HTR-8/SVneo (cell line): ENCODE measurements at regions not wholly inside any gene's neighbourhood (a gene's known extent, or its start where the extent isn't known, plus 50 kb on each side); places are given as distances from the start of the nearest gene placed in this dataset.
"Not testable (repeated sequence)": the region's sequence is repeated elsewhere in the genome, so short reads cannot be mapped to it uniquely, and the experiment has no call there.

ENCODE experiments used
- DNase-seq: peaks from one replicate; pipeline ENCODE4 v3.0.0; 2011; ENCODE audit warnings: low spot score, mixed read lengths; ENCODE audit not compliant: insufficient read length
- FAIRE-seq: peaks from 2 replicates; lab custom pipeline; 2011; peaks lifted over from hg19 to GRCh38; lab: Jason Lieb, UNC

DNA sequence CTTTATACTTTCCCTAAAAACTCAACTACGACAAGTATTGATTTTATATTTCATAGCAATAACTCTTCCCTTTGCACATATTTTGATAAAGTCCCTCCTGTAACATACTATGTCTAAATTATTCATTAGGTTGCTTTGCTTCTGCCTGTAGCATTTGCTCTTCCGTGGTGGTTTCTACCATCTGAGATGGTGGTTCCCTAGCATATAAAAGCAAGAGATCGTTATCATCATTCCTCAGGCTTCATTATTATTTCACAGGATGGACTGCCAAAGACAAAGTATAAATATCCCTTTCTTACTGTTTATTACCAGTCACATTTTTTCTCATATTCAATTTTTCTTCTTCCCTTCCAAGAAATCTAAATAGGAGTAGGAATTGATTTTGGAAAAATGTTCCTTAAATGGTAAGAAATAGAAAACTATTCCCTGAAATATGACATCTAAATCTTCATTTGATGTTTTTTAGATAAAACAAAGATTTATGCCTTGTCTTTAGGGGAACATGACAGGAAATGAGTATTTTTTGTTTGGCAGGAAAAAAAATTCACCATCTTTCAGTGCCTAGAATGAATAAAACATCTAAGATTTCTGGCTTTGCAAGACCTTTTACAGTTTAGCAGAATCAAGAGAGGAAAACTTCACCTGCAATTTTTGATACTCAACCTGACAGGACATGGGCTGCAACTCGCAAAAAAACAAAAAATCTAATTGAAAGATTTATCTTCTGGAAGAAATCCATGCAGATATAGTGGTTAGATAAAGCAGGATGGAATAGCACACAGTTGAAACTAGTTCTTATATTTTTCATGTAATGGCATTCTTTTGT lies 340.0 kb downstream of the SPRY2 start:
- DNase-seq: no peak

GRCh38 chr13:79999601-80000000 lies 341.3 kb downstream of the SPRY2 start:
- DNase-seq: no peak

More for the DNA sequence above, 340.0 kb downstream of the SPRY2 start:
- no peak for FAIRE-seq

DNA sequence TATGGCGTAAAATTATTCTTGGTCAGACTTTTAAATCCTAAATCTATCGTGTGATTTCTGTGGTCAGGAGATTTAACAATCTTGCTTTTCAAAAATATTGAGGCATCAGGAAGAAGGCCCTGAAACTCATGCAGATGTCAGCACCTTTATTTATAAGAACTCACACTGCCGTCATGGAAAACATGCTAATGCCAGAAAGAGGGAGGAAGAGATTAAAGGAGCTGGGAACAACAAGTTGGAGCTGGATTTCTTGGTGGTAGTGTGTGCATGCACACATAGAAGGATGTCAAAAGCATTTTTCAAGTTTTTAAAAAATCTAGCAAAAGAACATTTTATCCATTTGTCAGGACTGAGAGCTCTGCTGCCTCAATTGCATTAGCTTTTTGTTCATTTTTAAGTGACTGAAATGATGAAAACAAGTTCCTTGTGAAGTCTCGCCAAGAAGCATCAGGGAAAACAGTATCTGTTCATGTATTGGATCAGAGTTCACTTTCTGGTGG lies 342.5 kb downstream of the SPRY2 start:
- no peak for DNase-seq
- FAIRE-seq: no peak

More at GRCh38 chr13:79999601-80000000, 341.3 kb downstream of the SPRY2 start:
- no peak for FAIRE-seq

- FAIRE-seq (no peak), DNase-seq (no peak)
Measured at GRCh38 chr13:79997244-79997643, 343.7 kb downstream of the SPRY2 start.

DNA sequence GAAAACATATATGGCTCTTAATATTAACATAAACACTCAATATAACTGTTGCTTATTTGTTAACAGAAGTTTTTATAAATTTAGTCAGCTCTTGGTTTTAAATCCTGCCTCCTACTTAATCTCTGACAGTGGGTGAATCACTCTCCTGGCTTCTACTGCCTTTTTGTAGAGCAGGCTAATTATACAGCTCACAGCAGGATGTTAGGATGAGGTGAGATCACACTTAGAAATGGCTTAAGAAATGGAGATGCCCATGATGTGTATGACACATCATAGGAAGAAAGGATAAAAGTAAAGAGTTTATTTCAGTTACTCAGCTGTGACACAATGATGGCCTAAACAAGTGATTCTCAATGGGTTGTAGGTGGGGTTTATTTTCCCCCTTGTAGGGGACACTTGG lies 345.6 kb downstream of the SPRY2 start:
- no peak for FAIRE-seq
- no peak for DNase-seq

DNA sequence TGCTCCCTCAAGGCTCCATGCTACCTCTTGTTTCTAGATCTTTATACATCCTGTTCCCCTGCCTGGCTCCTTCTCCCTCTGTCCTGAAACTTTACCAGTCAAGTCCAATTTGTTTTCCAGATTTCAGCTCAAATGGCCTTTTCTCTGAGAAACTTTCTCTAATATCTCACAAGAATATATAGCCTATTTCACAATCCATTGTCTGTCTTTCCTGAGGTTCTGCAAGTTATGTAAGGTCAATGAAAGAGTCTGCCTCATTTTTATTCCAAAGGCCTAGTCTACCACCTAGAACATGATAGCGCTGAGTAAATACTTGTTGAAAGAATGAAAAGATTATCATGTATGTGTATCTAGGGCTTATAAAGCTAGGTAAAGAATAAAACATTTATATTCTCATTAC lies 348.8 kb downstream of the SPRY2 start:
- DNase-seq (no peak), FAIRE-seq (no peak)

DNA sequence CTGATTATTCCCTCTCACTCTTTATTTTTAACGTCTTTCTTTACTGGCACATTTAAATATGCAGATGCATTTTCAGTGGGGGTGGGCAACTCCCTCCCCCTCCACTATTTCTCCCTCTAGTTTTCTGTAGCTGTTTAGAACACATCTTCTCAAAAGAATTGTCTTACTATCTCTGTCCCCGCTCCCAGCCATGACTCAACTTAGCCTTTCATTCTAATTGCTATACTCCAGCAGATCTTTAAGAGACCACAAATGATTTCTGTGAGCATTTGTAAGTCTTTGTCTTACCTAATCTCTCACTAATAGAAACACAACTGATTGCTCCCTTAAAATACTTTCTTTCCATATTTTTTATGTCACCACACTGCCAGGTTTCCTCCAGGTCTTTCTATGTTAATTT lies 350.9 kb downstream of the SPRY2 start:
- FAIRE-seq: no peak
- no peak for DNase-seq

DNA sequence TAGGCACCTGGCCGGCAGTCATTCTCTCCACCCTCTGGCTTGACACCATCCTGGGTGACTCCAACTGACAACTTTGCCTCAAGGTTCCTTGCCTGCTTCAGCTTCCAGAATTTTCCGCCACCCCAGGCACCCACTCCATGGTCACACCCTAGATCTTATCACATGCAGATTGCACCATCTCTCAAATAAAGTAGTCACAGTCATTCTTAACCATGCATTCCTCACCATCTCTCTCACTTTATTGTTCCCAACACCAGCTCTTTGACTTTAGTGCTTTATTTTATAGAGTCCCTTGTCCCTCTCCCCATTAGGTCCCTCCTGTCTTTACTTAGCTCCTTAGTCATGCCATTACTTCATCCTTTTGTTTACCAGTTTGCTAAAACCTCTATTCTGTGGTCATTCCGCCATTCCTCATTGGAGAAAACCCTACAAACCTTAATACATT lies 351.7 kb downstream of the SPRY2 start:
- FAIRE-seq: no peak

GRCh38 chr13:79988573-79988972 lies 352.4 kb downstream of the SPRY2 start:
- FAIRE-seq: no peak

More for the DNA sequence above, 351.7 kb downstream of the SPRY2 start:
- no peak for DNase-seq

DNA sequence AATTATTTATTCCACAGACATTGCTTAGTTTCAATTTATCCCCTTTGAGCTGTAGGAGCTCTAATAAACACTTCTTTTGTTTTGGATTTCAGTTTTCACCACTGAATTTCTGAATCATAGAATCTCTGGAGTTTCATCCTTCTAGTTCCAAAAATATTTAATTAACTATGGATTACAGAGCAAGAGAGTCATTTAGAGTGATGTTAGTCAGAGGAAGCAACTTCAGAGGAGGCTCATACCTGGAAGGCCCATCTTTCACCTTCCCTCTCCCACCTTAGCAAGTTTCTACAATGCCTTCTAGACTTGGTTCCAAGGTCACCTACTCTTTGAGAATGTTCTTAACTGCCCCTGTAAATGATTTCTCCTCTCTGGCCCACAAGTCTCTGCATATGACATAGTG lies 353.2 kb downstream of the SPRY2 start:
- no peak for DNase-seq
- FAIRE-seq: no peak

More at GRCh38 chr13:79988573-79988972, 352.4 kb downstream of the SPRY2 start:
- DNase-seq: no peak

- no peak for DNase-seq
- no peak for FAIRE-seq
Measured at GRCh38 chr13:79987323-79987722, 353.6 kb downstream of the SPRY2 start.

DNA sequence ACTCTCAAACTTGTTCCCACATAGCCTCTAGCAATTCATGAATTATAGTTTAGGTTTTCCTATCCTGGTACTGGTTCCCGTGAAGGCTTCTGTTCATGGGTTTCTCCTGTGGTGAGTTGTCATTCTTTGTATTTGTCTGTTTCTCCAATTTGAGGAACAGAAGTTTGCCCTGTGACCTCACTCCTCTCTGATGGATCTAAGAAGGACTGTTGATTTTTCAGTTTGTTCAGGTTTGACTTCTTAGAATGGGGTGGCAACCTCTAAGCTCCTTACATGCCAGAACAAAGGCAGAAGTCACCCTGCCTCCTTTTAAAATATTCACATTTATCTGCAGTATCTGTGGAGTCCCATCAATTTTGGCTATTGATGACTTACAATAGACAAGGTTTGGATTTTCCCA lies 354.0 kb downstream of the SPRY2 start:
- DNase-seq: no peak
- no peak for FAIRE-seq

- DNase-seq, FAIRE-seq: not testable (repeated sequence)
Measured at GRCh38 chr13:79974935-79975650, 365.8 kb downstream of the SPRY2 start.

- no peak for DNase-seq
- FAIRE-seq: no peak
Measured at GRCh38 chr13:79973533-79973963, 367.4 kb downstream of the SPRY2 start.

DNA sequence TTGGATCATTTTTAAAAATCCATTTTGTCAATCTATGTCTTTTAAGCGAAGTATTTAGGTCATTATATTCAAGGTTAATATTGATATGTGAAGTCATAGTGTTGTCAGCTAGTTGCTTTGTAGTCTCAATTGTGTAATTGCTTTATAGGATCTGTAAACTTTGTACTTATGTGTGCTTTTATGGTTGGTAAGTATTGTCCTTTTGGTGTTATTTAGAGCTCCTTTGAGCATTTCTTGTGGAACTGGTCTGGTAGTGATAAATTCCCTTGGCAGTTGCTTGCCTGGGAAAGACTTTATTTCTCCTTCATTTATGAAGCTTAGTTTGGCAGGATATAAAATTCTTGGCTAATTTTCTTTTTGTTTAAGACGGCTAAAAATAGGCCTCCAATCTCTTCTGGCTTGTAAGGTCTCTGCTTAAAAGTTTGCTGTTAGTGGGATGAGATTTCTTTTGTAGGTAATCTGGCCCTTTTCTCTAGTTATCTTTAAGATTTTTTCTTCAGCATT lies 368.8 kb downstream of the SPRY2 start:
- DNase-seq: no peak
- no peak for FAIRE-seq

DNA sequence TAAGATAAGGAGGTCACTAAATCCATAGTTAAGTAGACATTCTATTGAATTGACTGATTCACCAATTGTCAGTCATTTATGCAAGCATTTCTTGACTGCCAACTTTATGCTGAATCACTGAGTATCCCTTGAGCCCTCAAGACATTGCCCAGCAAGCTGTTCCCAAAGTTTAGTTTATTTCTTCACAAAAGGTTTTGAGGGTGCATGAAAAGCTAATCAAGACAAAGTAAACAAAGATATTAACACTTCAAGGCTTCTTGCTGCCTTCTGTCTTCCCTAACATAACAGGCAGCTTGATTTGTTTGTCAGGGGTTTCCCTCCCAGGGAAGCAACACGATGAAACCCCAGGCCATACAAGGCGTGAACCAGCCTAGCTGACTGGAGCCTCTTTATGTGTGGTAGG lies 374.4 kb downstream of the SPRY2 start:
- FAIRE-seq: no peak
- no peak for DNase-seq

DNA sequence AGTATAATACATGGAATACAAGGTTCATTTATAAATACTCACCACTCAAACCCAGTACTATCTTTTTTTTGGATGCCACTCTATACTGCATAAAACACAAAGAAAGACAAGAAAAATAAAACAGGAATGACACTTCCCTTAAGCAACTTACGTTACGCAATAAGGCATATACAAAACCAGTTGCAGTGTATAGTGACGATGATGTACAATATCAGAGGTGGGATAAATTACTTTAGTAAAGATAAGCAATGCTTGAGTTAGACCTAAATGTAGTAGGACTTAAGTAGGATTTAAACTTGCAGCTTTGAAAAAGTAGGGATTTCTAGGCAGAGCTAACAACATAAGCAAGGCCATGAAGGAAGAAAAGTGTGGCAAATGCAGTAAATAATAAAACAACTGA lies 374.9 kb downstream of the SPRY2 start:
- DNase-seq: no peak
- FAIRE-seq: no peak

DNA sequence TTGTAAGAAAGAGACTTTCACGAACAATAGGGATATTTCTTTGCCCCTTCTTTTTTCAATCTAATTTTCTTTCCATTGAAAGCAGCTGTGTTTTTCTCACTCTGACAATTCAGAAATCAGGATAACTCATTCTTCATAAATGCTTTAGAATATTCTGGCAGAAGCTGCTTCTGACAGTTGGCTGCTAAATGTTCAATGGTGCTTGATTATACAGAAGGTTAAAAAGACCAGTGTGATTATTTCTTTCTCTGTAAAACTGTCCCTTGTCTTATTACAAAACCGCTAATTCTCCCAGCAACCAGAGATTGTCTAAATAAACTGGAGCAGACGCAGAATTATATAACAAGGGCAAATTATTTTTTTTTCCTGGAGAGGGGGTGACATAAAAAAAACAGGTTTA lies 394.4 kb downstream of the SPRY2 start:
- FAIRE-seq (no peak), DNase-seq (no peak)

- FAIRE-seq: no peak
Measured at GRCh38 chr13:79943346-79944023, 397.4 kb downstream of the SPRY2 start.

DNA sequence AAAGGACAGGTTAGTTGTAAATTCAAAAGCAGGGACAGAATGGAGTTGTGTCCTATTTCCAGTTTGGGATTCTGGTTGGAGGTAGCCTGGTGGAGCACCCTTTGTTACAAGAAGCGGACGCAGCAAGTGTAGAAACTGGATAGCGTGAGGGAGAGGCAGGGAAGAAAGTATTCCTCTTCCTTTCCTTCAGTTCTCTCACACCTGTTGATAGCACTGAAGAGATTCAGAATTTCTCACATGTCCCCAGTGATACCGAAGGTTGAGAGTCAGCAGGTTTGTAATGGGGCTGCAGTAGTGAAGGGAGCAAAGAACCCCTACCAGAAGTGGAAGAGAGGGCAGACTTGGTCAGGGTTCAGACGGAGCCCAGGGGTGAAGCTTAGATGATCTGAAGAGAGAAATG lies 399.2 kb downstream of the SPRY2 start:
- DNase-seq (no peak), FAIRE-seq (no peak)

More at GRCh38 chr13:79943346-79944023, 397.4 kb downstream of the SPRY2 start:
- no peak for DNase-seq
